Erythroblast (primary cell): ENCODE measurements at regions not wholly inside any gene's neighbourhood (a gene's known extent, or its start where the extent isn't known, plus 50 kb on each side); places are given as distances from the start of the nearest gene placed in this dataset.
"Not testable (repeated sequence)": the region's sequence is repeated elsewhere in the genome, so short reads cannot be mapped to it uniquely, and the experiment has no call there.

Source experiments
- DNase-seq, 2 experiments: peaks; one replicate each; lab custom pipeline; 2025; lab: John Stamatoyannopoulos, UW
- GATA1 ChIP-seq: IDR thresholded peaks from 2 replicates; pipeline ENCODE4 v1.6.1; 2011; ENCODE audit warnings: low read depth, mild to moderate bottlenecking, control low read depth, low read length, moderate library complexity
- POLR2A ChIP-seq: IDR thresholded peaks from 2 replicates; pipeline ENCODE4 v1.6.1; 2011; ENCODE audit warnings: mild to moderate bottlenecking, low read length

DNA sequence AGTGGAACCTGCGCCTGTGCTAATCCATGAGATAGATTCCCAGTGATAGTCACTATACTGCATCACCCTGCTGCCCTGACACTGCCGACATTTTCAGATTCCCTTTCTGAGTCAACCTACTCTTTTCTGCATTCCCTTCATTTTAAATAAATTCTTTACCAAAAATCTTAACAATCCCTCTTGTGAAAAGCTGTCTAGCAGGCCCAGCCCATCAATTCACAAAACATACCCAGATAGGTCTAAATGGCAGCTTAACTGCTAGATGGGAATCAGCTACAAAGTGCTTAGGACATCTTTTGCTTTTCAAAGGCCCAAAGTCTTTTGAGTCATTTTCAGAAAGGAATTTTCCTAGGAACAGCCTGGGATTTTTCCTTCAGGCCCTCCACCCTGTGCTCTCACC, 180.1 kb upstream of the PTBP2 start:
- no peak for DNase-seq
- TF ChIP-seq POLR2A (no peak), GATA1 (no peak)

DNA sequence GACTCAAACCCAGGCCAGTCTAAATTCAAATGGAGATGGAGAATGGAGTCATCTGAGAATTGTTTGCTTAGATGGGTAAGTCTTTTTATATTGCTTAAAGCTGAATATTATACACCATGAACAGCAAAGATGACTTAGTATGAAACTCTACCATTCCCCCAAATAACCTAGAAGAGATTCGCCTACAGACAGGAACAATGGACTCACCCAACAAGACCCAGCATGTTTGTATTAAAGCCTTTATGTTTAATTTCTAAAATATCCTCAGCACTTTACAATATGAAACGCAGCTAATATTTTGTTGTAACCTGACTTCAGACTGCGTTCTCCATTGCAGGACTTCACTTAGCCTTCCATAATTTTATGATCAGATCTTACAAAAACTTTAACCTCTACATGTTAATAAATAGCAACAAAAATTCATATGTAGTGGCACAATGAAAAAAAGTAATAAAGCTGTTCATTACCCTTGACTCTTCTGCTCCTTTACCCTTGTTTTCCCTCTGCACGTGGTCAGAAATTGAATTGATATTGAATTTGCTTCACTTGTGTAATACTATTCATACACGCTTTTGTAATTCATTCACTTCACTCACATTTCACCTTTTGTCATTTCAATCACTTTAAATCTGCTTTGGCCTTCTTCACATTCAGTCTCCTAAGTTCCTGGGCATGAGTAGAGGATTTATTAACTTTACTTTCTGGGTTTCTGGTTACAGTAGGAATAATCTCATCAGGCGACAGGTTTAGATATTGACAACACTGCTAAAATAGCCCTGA, 177.3 kb upstream of the PTBP2 start:
- DNase-seq = no peak
- no peak for TF ChIP-seq POLR2A
- TF ChIP-seq GATA1 = no peak

DNA sequence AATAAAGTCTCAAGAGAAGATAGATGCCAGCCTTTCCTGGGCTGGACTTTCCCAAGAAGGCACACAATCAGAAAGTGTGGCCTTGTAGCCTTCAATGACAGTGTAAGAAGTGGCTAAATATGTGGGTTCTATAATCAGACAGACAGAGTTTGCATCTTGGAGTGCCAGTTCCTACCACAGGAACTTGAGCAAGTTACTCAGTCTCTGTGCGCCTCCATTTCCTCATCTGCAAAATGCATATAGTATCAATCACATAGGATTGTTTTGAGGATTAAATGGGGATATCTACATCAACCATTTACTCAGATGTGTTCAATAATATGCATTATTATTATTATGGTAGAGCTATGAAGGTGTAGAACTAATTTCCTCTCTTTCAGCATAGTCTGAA, 176.8 kb upstream of the PTBP2 start:
- DNase-seq = no peak
- TF ChIP-seq GATA1 (no peak), POLR2A (no peak)

DNA sequence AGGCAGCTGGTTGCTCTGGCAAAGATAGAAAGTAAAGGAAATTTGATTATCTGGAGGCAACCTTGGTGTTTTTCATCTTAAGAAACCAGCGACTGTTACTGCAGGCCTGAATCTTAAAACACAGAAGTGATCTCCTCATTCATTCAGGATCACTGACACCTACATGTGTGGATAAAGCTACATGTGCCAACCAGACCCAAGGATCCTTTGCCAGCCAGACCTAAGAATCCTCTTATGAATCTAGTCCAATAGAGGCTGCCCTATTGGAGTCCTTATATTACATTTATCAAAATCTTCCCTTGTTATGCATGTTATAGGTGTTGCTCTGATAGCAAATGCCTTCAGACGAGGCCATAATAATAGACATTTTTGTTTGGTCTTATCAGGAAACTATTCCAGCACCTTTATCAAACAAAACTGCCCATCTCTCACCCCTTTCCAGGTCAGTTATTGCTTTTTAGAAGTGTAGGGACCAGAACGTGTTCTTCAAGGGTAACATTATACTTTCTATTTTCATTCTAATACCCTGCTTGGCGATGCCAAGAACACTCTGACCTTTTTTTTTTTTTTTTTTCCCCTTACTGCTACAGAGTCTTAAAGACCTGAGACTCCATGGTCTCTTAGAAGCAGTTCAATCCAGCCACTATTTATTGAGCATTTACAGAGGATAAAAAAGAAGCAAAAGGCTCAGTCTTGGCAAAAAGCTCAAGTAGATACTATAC, 175.5 kb upstream of the PTBP2 start:
- DNase-seq = no peak
- TF ChIP-seq POLR2A = no peak
- no peak for TF ChIP-seq GATA1

DNA sequence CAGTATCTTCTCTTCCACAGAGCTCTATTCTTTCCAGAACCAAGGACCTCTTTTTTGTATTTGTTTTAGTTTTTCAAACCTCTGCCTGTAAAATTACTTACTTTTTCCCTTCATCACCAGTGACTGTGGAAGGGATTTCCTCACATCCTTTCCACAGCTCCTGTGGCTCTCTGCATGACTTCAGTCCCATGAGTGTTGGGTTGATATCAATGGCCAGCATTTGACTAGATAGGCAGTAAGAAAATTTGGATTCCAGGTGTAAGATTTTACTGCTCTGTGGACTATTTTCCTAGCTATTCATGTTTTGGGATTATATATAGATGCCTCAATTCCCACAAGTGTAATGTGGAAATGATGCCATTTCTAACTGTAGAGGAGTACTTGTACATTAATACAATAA, 171.5 kb upstream of the PTBP2 start:
- TF ChIP-seq GATA1 (no peak), POLR2A (no peak)
- no peak for DNase-seq

DNA sequence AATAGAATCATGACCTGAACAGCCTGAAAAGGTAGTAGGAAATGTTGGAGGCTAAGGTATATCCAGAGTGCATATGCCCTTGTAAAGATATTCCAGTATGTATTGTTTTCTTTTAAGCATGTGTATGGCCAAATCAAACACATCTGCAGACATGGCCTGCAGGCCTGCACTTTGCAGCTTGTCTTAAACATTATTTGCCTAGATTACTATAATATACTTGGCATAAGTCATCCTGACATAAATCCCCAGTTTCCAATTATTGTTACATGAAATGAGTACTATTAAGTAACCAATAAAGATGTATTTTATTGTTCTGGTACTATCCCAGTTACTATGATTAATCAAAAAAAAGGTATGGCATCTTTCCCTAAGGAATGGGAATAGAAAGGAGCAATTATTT, 169.1 kb upstream of the PTBP2 start:
- TF ChIP-seq POLR2A (no peak), GATA1 (no peak)
- no peak for DNase-seq

DNA sequence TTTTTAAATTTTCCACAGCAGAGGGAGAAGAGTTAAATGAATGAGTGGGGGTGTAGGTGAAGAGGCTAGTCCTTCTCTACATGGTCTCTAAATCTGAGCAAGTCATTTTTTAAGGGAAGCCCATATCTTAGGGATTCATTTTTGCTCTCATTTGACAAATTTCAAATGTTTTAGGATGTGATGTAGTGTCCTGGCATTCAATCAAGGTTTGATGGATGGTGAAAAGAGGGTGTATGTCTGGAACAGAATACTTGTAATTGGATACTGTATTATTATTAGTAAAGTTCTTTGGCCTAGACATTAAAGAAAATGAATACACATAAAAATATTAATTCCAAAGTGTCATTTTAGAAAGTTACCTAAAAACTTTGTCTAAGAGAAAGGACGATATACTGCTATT, 167.8 kb upstream of the PTBP2 start:
- TF ChIP-seq POLR2A = no peak
- TF ChIP-seq GATA1 = no peak
- DNase-seq = no peak

DNA sequence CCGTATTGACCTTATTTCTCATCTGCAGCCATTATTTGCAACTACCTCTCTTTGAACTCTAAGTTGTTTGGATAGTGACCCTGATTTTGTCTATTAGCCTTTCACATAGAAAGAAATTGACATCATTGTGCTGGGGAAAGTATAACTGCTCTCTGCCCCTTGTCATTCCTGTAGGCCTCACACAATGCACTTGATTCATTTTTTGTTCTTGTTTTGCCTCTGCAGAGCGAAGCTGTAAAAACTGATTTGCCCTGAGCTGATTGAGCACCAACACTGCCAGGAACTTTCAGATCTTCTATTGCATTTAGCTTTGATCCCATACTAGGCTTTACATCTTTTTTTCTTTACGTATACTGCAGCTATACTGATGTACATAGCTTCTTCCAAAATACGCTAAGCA, 167.2 kb upstream of the PTBP2 start:
- TF ChIP-seq POLR2A (no peak), GATA1 (no peak)
- DNase-seq = no peak

DNA sequence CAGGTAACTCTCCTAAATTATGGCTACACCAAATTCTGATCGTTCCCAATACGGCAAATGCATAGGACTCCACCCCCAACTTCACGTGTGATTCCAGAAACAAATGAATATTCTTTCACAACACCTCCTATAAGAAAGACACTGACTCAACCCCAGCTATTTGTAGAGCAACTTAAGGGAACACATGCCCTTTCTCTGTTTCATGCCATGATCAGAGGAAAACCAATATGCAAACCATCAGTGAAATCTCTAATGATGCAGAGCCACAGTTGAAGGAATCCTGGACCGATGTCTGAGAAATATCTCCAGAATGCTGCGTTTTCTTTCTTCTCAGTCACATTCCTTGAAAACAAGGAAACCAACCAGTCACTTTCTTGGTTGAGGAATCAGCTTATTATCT, 164.2 kb upstream of the PTBP2 start:
- TF ChIP-seq GATA1 (no peak), POLR2A (no peak)
- DNase-seq = no peak

DNA sequence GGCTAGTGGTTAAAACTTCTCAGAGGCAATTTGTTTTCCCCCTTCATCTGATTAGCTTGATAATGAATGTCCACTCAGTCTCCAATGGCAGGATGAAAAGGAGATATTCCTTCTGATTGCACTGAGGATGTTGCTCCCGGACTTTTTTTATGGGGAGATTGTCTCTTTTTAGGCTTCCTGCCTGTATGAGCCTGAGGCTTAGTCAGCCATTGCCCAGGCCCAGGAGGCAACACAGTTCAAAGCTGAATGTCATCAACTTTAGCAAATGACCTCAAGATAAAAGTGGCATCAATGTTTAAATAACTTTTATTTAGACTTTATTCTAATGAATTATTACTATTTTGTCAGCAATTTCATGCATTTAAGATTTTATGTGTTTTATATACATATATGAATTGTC, 162.9 kb upstream of the PTBP2 start:
- no peak for TF ChIP-seq GATA1
- no peak for TF ChIP-seq POLR2A
- no peak for DNase-seq

DNA sequence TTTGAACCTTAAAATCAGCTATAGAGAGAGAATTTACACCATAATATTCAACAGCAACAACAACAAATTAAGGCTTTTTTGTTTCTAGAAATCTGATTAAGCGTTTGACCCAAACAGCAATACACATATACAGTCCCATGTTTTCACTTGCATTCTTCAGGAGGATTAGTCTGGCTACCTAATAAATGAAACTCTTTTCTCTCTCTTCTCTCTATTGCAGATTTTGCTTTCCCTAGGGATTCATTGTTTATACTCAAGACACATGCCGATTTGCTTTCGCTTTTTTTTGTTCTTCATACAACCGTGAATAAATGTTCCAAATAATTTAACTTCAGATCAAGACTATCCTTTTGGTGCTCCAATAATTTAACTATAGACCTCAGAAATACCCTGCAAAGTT, 162.4 kb upstream of the PTBP2 start:
- TF ChIP-seq POLR2A (no peak), GATA1 (no peak)

DNA sequence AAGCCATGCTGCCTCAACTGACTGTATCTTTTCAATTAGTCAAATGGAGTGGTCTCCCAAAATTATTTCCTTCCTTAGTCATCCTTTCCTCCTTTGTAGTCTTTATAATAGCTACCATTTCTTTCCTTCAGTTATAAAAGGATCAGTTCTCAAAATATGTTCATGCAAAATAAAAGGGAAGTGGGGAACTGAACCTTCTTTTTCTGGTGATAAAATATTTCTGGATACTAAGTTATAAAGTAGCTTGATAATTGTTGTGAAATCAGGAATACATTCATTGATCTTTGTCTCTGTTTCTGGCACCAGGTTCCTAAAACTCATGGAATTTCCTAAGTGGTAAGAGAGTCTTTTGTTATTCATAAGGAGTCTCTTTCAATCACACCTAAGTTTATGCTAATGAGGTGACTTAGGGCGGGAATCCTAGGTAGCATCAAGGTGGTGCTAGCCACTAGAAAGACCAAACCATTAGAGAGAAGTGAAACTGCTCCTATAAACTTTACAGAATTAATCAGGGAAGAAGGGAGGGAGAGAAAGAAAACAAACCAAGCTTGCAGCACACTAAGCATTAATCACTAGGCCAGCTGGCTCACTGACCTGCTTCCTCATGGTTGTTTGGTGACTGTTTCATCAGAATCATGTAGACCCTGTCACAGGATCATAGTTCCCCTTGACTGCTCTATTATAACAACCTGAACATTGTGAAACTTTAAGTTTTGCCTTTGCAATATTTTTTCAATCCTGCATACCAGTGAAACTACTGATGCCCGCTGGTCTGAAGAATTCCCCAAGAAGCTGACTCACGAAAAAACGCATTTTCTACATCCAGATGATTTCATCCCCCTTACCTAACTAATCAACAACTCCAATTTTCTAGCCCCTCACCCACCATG, 161.6 kb upstream of the PTBP2 start:
- no peak for DNase-seq
- TF ChIP-seq GATA1 = no peak
- TF ChIP-seq POLR2A = no peak

More for the DNA sequence above, 162.4 kb upstream of the PTBP2 start:
- DNase-seq = no peak

DNA sequence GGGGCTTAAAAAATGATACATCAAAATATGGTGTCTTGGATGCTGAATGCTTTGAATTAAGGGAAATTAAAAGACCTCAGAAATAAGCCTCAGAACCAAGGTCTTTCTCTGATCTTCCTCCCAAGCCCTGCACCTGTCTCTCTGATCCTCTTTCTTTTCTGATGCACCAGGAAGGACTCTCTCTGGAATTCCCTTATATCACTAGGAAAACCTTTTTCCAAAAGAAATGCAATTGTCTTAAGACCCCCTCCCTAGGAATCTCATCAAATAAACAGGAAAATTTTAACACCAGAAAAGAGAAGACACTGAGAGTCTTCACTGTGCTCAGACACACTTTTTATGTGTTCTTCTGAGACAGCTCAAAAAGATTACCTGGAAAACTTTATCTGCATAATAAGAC, 159.5 kb upstream of the PTBP2 start:
- DNase-seq = no peak
- TF ChIP-seq POLR2A (no peak), GATA1 (no peak)

DNA sequence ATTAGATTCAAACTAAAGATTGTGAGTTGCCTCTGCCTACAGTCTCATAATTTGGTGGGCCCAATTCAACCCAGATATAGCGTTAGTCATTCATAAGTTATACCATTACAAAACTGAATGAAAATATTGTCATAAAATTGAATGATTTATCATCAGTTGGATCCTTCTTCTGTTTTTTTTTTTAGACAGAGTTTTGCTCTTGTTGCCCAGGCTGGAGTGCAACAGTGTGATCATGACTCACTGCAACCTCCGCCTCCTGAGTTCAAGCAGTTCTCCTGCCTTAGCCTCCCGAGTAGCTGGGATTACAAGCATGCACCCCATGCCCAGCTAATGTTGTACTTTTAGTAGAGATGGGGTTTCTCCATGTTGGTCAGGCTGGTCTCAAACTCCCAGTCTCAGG, 157.2 kb upstream of the PTBP2 start:
- DNase-seq = not testable (repeated sequence)
